Fibroblast of skin of right quadriceps (primary cell): ENCODE measurements at regions not wholly inside any gene's neighbourhood (a gene's known extent, or its start where the extent isn't known, plus 50 kb on each side); places are given as distances from the start of the nearest gene placed in this dataset.
"Not testable (repeated sequence)": the region's sequence is repeated elsewhere in the genome, so short reads cannot be mapped to it uniquely, and the experiment has no call there.

ENCODE experiments used
- DNase-seq: peaks from one replicate; pipeline ENCODE4 v3.0.0-alpha.2; 2013

- peak; percentile 100 for DNase-seq
Observed at GRCh38 chr2:100742277-100743254, 77.4 kb upstream of the NPAS2 start.

GRCh38 chr2:100743741-100744140, 76.2 kb upstream of the NPAS2 start:
- DNase-seq: no peak

GRCh38 chr2:100744184-100744583, 75.8 kb upstream of the NPAS2 start:
- DNase-seq: no peak

- no peak for DNase-seq
Observed at GRCh38 chr2:100744589-100744988, 75.3 kb upstream of the NPAS2 start.

GRCh38 chr2:100745604-100746003, 74.3 kb upstream of the NPAS2 start:
- DNase-seq: no peak

GRCh38 chr2:100747551-100747950, 72.4 kb upstream of the NPAS2 start:
- peak; percentile 60 for DNase-seq

- no peak for DNase-seq
Observed at GRCh38 chr2:100747996-100748615, 71.8 kb upstream of the NPAS2 start.

GRCh38 chr2:100748673-100749072, 71.3 kb upstream of the NPAS2 start:
- DNase-seq: no peak

- no peak for DNase-seq
Observed at GRCh38 chr2:100749771-100750542, 70.0 kb upstream of the NPAS2 start.

GRCh38 chr2:100751871-100752625, 67.9 kb upstream of the NPAS2 start:
- DNase-seq: not testable (repeated sequence)

GRCh38 chr2:100752628-100753333, 67.2 kb upstream of the NPAS2 start:
- DNase-seq: peak; percentile 93

- DNase-seq: no peak
Observed at GRCh38 chr2:100753444-100753843, 66.5 kb upstream of the NPAS2 start.

- DNase-seq: no peak
Observed at GRCh38 chr2:100753881-100754280, 66.1 kb upstream of the NPAS2 start.

GRCh38 chr2:100754951-100755350, 65.0 kb upstream of the NPAS2 start:
- no peak for DNase-seq

GRCh38 chr2:100755441-100755840, 64.5 kb upstream of the NPAS2 start:
- no peak for DNase-seq

- peak; percentile 74 for DNase-seq
Observed at GRCh38 chr2:100756704-100757103, 63.2 kb upstream of the NPAS2 start.

- DNase-seq: peak; percentile 89
Observed at GRCh38 chr2:100757621-100758394, 62.1 kb upstream of the NPAS2 start.

- no peak for DNase-seq
Observed at GRCh38 chr2:100759901-100760300, 60.0 kb upstream of the NPAS2 start.

- DNase-seq: no peak
Observed at GRCh38 chr2:100761365-100761764, 58.6 kb upstream of the NPAS2 start.

GRCh38 chr2:100764430-100764829, 55.5 kb upstream of the NPAS2 start:
- DNase-seq: no peak

GRCh38 chr2:100765481-100765880, 54.5 kb upstream of the NPAS2 start:
- DNase-seq: no peak
